ENCODE measurements at regions not wholly inside any gene's neighbourhood (a gene's known extent, or its start where the extent isn't known, plus 50 kb on each side); places are given as distances from the start of the nearest gene placed in this dataset.

DNA sequence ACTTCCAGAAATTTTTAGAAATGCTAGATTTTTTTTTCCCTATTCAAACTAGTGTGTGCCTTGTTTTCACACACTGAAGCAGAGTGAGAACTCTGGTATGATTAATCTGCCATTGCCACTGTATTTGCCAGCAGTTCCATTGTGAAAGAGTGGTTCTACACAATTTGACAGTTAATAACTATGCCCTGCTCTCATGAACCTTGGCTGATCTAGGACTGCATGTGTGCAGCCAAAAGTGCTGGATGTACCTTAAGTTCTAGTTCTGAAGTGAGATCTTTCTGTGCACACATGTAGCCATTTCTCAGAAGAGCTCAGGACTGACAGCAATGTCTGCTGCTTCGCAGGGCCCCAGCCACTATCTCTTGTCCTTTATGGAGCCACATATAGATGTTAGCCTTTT, 328.2 kb upstream of the SPRY2 start:
- H3K36me3 ChIP-seq (ENCODE audit: insufficient read depth in 1 of 2, low read depth in 1 of 2) = no peaks in the 10 kb centered on the region
- H3K9me3 ChIP-seq = peaks cover 6% of the 10 kb centered on the region
- TF ChIP-seq, protein P1, sequence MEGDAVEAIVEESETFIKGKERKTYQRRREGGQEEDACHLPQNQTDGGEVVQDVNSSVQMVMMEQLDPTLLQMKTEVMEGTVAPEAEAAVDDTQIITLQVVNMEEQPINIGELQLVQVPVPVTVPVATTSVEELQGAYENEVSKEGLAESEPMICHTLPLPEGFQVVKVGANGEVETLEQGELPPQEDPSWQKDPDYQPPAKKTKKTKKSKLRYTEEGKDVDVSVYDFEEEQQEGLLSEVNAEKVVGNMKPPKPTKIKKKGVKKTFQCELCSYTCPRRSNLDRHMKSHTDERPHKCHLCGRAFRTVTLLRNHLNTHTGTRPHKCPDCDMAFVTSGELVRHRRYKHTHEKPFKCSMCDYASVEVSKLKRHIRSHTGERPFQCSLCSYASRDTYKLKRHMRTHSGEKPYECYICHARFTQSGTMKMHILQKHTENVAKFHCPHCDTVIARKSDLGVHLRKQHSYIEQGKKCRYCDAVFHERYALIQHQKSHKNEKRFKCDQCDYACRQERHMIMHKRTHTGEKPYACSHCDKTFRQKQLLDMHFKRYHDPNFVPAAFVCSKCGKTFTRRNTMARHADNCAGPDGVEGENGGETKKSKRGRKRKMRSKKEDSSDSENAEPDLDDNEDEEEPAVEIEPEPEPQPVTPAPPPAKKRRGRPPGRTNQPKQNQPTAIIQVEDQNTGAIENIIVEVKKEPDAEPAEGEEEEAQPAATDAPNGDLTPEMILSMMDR (IDR thresholded peaks at IDR 0.05) = no peak
- no peaks in the 10 kb centered on the region for H3K4me1 ChIP-seq
- intact Hi-C loops (cut with DNase I) = no loop called here
- no peak overlapping the region for H3K27ac ChIP-seq
- DNase-seq (no peak), ATAC-seq (peak in 3 of 4 donors; percentile 25 to 41 (median 29))
- no peaks in the 10 kb centered on the region for H3K27me3 ChIP-seq (ENCODE audit: insufficient read depth in 3 of 3, low read length in 2 of 3)
- WGBS, 3 donors = 89 to 94% (median 90%) methylated on average over 1 of the region's 1 CpG
- H3K4me3 ChIP-seq = no peak overlapping the region

DNA sequence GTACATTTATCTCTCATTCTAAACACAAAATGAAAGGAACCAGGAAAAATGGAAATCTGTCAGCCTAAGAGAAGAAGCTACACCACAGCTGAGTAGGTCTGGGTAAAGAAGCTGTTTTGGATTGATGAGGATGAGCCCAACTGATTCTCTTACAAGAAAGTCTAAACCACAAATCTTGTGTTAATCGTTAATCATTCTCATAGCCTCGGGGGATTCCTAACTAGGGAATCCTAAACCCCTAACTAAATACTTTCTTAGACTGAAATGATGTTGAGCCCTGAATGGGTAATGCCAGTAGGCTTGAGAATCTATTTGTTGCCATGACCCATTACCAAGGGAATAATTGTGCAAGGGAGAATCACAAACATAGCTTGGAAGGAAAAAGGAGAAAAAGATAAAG, 327.5 kb upstream of the SPRY2 start:
- DNase-seq (no peak), ATAC-seq (no peak)
- H3K4me1 ChIP-seq = no peaks in the 10 kb centered on the region
- TF ChIP-seq, protein P1 (IDR thresholded peaks at IDR 0.05) = no peak
- H3K27me3 ChIP-seq (ENCODE audit: insufficient read depth in 3 of 3, low read length in 2 of 3) = no peaks in the 10 kb centered on the region
- intact Hi-C loops (cut with DNase I) = no loop called here
- no peaks in the 10 kb centered on the region for H3K36me3 ChIP-seq (ENCODE audit: insufficient read depth in 1 of 2, low read depth in 1 of 2)
- no peak overlapping the region for H3K27ac ChIP-seq
- H3K9me3 ChIP-seq = peaks cover 6% of the 10 kb centered on the region
- WGBS, 3 donors = 60 to 72% (median 61%) methylated on average over 2 of the region's 2 CpGs
- H3K4me3 ChIP-seq = no peak overlapping the region

DNA sequence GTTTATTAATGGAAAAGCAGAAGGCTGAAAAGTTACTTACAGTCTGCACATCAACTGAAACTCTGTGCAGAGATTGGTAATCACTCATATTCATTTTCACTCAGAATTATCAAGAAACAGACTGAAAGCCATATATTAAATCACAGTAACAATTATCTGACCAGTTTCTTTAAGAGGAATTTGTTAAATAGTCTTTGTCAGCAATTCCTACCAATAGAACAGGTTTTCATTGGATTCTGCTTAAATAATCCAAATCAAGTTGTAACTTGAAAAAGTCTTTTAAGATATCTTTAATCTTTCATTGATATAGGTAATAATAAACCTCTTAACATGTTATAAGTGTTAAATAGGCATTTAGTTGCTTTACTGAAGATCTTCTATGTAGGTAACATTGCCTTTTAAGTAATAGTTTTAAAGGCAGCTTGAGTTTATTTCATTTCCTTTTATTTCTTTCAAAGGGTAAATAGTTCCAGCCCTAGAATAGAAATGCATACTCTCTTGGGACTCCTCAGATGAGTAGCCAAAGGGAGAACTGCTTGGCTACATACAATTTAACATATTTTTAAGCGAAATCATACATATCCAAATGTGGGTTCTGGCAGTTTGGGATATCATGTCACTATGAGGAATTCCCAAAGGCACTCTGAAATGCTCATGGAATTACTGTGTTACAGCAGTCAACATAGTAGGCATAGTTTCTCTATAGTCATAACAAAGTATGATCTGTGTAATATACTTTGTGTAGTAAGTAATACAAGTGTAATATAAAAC, 326.0 kb upstream of the SPRY2 start:
- H3K27me3 ChIP-seq (ENCODE audit: insufficient read depth in 3 of 3, low read length in 2 of 3) = no peaks in the 10 kb centered on the region
- intact Hi-C loops (cut with DNase I) = no loop called here
- no peaks in the 10 kb centered on the region for H3K4me1 ChIP-seq
- H3K36me3 ChIP-seq (ENCODE audit: insufficient read depth in 1 of 2, low read depth in 1 of 2) = no peaks in the 10 kb centered on the region
- DNase-seq (no peak), ATAC-seq (no peak)
- no peak overlapping the region for H3K27ac ChIP-seq
- no peak overlapping the region for H3K4me3 ChIP-seq
- WGBS, 3 donors = 54 to 61% (median 56%) methylated on average over 1 of the region's 1 CpG
- no peaks in the 10 kb centered on the region for H3K9me3 ChIP-seq
- TF ChIP-seq, protein P1 (IDR thresholded peaks at IDR 0.05) = no peak

DNA sequence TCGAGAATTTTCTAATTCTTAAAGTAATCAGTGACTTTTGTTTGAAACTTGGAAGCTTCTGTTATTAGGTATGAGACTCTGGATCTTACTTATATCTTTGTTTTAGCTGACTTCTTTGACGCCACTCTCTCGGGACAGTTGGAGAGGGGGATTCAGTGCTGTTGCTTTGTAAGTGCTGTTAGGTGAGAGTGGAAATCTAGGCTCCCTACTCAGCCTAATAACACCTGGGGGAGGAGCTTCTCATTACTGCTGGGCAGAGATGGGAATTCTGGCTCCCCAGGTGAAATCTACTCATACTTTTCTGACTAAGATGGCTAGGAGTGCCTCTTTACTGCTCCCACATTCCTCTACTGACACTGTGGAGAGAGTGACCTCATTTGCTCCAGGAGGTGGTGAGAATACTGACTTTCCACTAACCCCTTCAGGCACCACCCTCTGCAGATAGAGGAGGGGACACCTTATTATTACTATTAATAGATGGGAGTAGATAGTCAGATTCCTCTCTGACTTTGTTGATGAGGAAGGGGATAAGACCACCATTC, 324.9 kb upstream of the SPRY2 start:
- Histone ChIP-seq H3K36me3 (ENCODE audit: insufficient read depth in 1 of 2, low read depth in 1 of 2) (no peaks in the 10 kb centered on the region), H3K27me3 (ENCODE audit: insufficient read depth in 3 of 3, low read length in 2 of 3) (no peaks in the 10 kb centered on the region), H3K27ac (no peak overlapping the region), H3K9me3 (no peaks in the 10 kb centered on the region), H3K4me1 (no peaks in the 10 kb centered on the region), H3K4me3 (no peak overlapping the region)
- ATAC-seq (no peak), DNase-seq (no peak)
- 86 to 88% (median 87%) methylated on average over 3 of the region's 3 CpGs for WGBS, 3 donors
- TF ChIP-seq, protein P1 (IDR thresholded peaks at IDR 0.05) = no peak
- intact Hi-C loops (cut with DNase I) = no loop called here

DNA sequence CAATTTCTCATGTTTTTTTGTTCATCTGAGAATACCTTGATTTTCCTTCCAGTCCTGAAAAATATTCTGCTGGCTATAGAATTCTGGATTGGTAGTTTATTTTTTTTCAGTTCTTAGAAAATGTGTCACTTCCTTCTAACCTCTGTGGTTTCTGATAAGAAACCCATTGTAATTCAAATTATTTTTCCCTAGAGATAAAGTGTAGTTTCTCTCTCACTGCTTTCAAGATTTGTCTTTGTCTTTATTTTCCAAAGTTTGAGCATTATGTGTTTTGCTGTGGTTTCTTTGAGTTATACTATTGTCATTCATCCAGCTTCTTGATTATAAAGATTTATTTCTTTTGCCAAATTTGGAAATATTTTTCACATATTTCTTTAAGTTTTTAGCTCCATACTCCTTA, 324.0 kb upstream of the SPRY2 start:
- TF ChIP-seq, protein P1 (IDR thresholded peaks at IDR 0.05) = no peak
- no peak overlapping the region for H3K27ac ChIP-seq
- no peak for DNase-seq
- H3K4me1 ChIP-seq = no peaks in the 10 kb centered on the region
- no peaks in the 10 kb centered on the region for H3K9me3 ChIP-seq
- no peak overlapping the region for H3K4me3 ChIP-seq
- H3K27me3 ChIP-seq (ENCODE audit: insufficient read depth in 3 of 3, low read length in 2 of 3) = no peaks in the 10 kb centered on the region
- intact Hi-C loops (cut with DNase I) = no loop called here
- H3K36me3 ChIP-seq (ENCODE audit: insufficient read depth in 1 of 2, low read depth in 1 of 2) = no peaks in the 10 kb centered on the region
- no peak for ATAC-seq
